ENCODE measurements at regions not wholly inside any gene's neighbourhood (a gene's known extent, or its start where the extent isn't known, plus 50 kb on each side); places are given as distances from the start of the nearest gene placed in this dataset.

DNA sequence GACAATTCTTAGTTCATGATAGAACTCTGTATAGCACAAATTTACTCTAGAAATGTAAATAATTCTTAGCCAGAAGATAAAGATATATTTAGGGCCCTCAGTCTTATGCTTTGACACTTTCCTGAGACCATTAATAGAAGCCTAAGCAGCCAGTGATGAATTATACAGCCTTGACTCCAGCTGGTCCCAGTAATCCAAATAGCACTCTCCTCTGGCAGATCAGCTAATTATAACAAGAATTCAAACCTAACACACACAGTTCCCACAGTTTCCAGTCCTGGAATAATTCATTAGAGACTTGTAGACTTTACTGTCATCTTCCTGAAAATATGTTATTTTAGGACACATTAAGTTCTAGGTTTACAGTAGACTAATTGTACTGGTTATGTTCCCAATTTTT, 50.4 kb downstream of the SHOC1 start:
- TF ChIP-seq, protein P1, sequence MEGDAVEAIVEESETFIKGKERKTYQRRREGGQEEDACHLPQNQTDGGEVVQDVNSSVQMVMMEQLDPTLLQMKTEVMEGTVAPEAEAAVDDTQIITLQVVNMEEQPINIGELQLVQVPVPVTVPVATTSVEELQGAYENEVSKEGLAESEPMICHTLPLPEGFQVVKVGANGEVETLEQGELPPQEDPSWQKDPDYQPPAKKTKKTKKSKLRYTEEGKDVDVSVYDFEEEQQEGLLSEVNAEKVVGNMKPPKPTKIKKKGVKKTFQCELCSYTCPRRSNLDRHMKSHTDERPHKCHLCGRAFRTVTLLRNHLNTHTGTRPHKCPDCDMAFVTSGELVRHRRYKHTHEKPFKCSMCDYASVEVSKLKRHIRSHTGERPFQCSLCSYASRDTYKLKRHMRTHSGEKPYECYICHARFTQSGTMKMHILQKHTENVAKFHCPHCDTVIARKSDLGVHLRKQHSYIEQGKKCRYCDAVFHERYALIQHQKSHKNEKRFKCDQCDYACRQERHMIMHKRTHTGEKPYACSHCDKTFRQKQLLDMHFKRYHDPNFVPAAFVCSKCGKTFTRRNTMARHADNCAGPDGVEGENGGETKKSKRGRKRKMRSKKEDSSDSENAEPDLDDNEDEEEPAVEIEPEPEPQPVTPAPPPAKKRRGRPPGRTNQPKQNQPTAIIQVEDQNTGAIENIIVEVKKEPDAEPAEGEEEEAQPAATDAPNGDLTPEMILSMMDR (IDR thresholded peaks at IDR 0.05) = no peak
- TF ChIP-seq EZH2 (IDR thresholded peaks at IDR 0.05; ENCODE audit: borderline replicate concordance, insufficient read depth, low read depth, low read length, poor library complexity, severe bottlenecking) = no peak
